DOHH2 (cell line): ENCODE measurements at regions not wholly inside any gene's neighbourhood (a gene's known extent, or its start where the extent isn't known, plus 50 kb on each side); places are given as distances from the start of the nearest gene placed in this dataset.

Experiments
- H3F3A ChIP-seq: fragments of 200-600 bp; sonication (generic), shearing (Covaris generic); 2 replicates; pipeline ENCODE4 v1.6.0; 2016; ENCODE audit warnings: antibody characterized with exemption, mild to moderate bottlenecking; ENCODE audit not compliant: control insufficient read depth, insufficient read depth
- H3K27ac ChIP-seq: fragments of 200-600 bp; sonication (generic); 2 replicates; pipeline ENCODE4 v1.5.1; 2014; ENCODE audit warnings: low read depth, mild to moderate bottlenecking, low read length, moderate library complexity
- H3K27me3 ChIP-seq: fragments of 200-600 bp; sonication (generic); 2 replicates; pipeline ENCODE4 v1.6.1; 2014; ENCODE audit warnings: mild to moderate bottlenecking, low read length, mixed read lengths; ENCODE audit not compliant: control insufficient read depth
- H3K36me3 ChIP-seq: fragments of 200-600 bp; sonication (generic); 2 replicates; pipeline ENCODE4 v1.6.1; 2014; ENCODE audit warnings: mild to moderate bottlenecking, low read length, moderate library complexity, mixed read lengths; ENCODE audit not compliant: control insufficient read depth
- H3K4me1 ChIP-seq: fragments of 200-600 bp; sonication (generic); 2 replicates; pipeline ENCODE4 v1.6.1; 2014; ENCODE audit warnings: mild to moderate bottlenecking, low read length, mixed read lengths; ENCODE audit not compliant: control insufficient read depth
- H3K4me2 ChIP-seq: fragments of 200-600 bp; sonication (generic); 2 replicates; pipeline ENCODE4 v1.6.0; 2014; ENCODE audit warnings: mild to moderate bottlenecking, low read length, moderate library complexity
- H3K4me3 ChIP-seq: fragments of 200-600 bp; sonication (generic); 2 replicates; pipeline ENCODE4 v1.5.1; 2014; ENCODE audit warnings: mild to moderate bottlenecking, low read length, mixed read lengths
- H3K79me2 ChIP-seq: fragments of 200-600 bp; sonication (generic); 2 replicates; pipeline ENCODE4 v1.6.1; 2014; ENCODE audit warnings: mild to moderate bottlenecking, low read length, mixed read lengths; ENCODE audit not compliant: control insufficient read depth
- H3K9me2 ChIP-seq: fragments of 200-600 bp; sonication (generic); replicated peaks from 2 replicates; pipeline ENCODE4 v1.6.1; 2014; ENCODE audit warnings: mild to moderate bottlenecking, low read length, mixed read lengths; ENCODE audit not compliant: control insufficient read depth
- H3K9me3 ChIP-seq: fragments of 200-600 bp; sonication (generic); 2 replicates; pipeline ENCODE4 v1.6.1; 2014; ENCODE audit warnings: antibody characterized with exemption, low read length, mixed read lengths; ENCODE audit not compliant: control insufficient read depth, insufficient read depth
- H4K20me1 ChIP-seq: fragments of 200-600 bp; sonication (generic); 2 replicates; pipeline ENCODE4 v1.6.0; 2014; ENCODE audit warnings: low read depth, mild to moderate bottlenecking, antibody characterized with exemption, low read length, moderate library complexity; ENCODE audit not compliant: control insufficient read depth, insufficient read depth
- EZH2phosphoT487 ChIP-seq: fragments of 200-600 bp; sonication (generic); IDR thresholded peaks from 2 replicates; pipeline ENCODE4 v1.6.1; 2017; ENCODE audit warnings: borderline replicate concordance, mild to moderate bottlenecking, antibody characterized with exemption, low read length, moderate library complexity, mixed read lengths
- TF ChIP-seq, protein P1 (sequence below): fragments of 200-600 bp; sonication (generic); IDR thresholded peaks from one replicate; pipeline ENCODE4 v1.5.1; 2014; ENCODE audit warnings: antibody characterized with exemption, mild to moderate bottlenecking, low read depth, low read length; ENCODE audit not compliant: poor library complexity, severe bottlenecking

DNA sequence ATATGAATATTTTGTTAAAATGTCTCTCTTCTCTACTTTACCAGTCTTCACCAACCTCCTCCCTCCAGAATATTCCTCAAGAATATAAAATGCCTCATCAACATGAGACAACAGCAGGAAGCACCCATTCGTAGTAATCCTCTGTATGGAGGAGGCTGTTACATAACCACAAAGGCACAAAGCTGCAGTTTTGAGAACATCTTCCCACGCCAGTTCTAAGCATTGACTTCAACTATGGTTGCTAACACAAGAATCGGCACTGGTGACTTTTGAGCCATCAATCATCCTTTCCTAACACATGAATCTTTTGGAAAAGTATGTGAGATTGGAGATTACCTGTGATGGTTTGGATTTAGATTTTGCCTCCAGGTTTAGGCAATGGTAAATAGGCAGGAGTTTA is 54.9 kb upstream of the CYP1B1 start:
- Histone ChIP-seq H3K4me2 (peak overlapping the region; percentile 31; the same call in 1 of the 2 replicates), H3K79me2 (no peaks in the 10 kb centered on the region), H3K9me3 (peaks cover 19% of the 10 kb centered on the region; the same call in 1 of the 2 replicates), H4K20me1 (no peaks in the 10 kb centered on the region), H3F3A (peaks cover 4% of the 10 kb centered on the region; the same call in 1 of the 2 replicates), H3K27ac (no peak overlapping the region), H3K36me3 (no peaks in the 10 kb centered on the region), H3K27me3 (no peaks in the 10 kb centered on the region), H3K4me1 (peaks cover 36% of the 10 kb centered on the region), H3K4me3 (no peak overlapping the region), H3K9me2 (no peaks in the 10 kb centered on the region)
- TF ChIP-seq, protein P1, sequence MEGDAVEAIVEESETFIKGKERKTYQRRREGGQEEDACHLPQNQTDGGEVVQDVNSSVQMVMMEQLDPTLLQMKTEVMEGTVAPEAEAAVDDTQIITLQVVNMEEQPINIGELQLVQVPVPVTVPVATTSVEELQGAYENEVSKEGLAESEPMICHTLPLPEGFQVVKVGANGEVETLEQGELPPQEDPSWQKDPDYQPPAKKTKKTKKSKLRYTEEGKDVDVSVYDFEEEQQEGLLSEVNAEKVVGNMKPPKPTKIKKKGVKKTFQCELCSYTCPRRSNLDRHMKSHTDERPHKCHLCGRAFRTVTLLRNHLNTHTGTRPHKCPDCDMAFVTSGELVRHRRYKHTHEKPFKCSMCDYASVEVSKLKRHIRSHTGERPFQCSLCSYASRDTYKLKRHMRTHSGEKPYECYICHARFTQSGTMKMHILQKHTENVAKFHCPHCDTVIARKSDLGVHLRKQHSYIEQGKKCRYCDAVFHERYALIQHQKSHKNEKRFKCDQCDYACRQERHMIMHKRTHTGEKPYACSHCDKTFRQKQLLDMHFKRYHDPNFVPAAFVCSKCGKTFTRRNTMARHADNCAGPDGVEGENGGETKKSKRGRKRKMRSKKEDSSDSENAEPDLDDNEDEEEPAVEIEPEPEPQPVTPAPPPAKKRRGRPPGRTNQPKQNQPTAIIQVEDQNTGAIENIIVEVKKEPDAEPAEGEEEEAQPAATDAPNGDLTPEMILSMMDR, result no peak
- no peak for TF ChIP-seq EZH2phosphoT487

DNA sequence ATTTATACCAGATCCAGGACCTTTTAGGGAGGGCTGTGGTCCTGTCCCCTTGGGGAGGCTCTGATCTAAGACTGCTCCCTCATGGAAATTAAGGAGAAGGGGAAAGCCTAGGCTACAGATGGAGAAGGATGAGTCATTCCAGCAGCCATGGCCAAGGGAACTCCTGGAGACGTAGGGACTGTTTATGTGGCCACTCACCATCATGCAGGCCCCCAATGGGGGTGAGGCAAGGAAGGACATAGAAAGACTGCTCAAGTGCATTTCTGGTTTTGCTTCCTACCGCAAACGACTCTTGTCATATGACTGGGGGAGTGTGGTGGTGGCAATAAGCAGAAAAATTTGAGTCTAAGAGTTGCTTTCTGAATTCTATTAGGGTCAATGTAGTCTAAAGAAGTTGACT is 54.0 kb upstream of the CYP1B1 start:
- Histone ChIP-seq H3F3A (peaks cover 4% of the 10 kb centered on the region; the same call in 1 of the 2 replicates), H3K9me3 (peaks cover 19% of the 10 kb centered on the region; the same call in 1 of the 2 replicates), H3K27me3 (no peaks in the 10 kb centered on the region), H3K27ac (peak overlapping the region; percentile 33; the same call in 1 of the 2 replicates), H4K20me1 (no peaks in the 10 kb centered on the region), H3K36me3 (no peaks in the 10 kb centered on the region), H3K9me2 (no peaks in the 10 kb centered on the region), H3K4me3 (peak overlapping the region; percentile 21; the same call in 1 of the 2 replicates), H3K4me2 (peak overlapping the region; percentile 31), H3K4me1 (peaks cover 36% of the 10 kb centered on the region), H3K79me2 (no peaks in the 10 kb centered on the region)
- TF ChIP-seq EZH2phosphoT487, result no peak
- TF ChIP-seq, protein P1, result no peak

GRCh38 chr2:38129481-38129880 is 53.5 kb upstream of the CYP1B1 start:
- no peaks in the 10 kb centered on the region for H3K36me3 ChIP-seq
- peaks cover 36% of the 10 kb centered on the region for H3K4me1 ChIP-seq
- no peaks in the 10 kb centered on the region for H3K27me3 ChIP-seq
- peaks cover 4% of the 10 kb centered on the region; the same call in 1 of the 2 replicates for H3F3A ChIP-seq
- H3K9me3 ChIP-seq, result peaks cover 19% of the 10 kb centered on the region; the same call in 1 of the 2 replicates
- H3K79me2 ChIP-seq, result no peaks in the 10 kb centered on the region
- H3K4me2 ChIP-seq, result peak overlapping the region; percentile 31
- H3K4me3 ChIP-seq, result peak overlapping the region; percentile 21; the same call in 1 of the 2 replicates
- peak overlapping the region; percentile 71 for H3K27ac ChIP-seq
- TF ChIP-seq EZH2phosphoT487, result no peak
- TF ChIP-seq, protein P1, result no peak
- H3K9me2 ChIP-seq, result no peaks in the 10 kb centered on the region
- no peaks in the 10 kb centered on the region for H4K20me1 ChIP-seq
